ENCODE measurements at regions not wholly inside any gene's neighbourhood (a gene's known extent, or its start where the extent isn't known, plus 50 kb on each side); places are given as distances from the start of the nearest gene placed in this dataset.

DNA sequence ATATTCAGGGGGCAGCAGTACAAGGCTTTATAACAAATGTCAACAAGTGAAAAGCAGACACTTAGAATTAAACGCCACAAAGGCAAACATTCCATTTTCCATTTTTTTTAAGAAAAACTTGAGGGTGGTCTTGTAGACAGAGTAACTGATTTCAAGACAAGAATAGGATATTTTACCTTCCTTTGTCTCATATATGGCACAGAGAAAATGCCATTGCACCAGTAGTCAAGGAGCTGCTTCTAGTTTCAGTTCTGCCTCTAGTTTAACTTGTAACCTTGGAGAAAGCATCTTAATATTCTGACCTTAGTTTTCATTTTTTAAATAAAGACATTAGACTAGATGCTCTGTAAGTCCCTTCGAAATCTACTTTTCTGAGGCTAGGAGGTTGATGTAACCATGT lies 355.3 kb upstream of the KCNN2 start:
- TF ChIP-seq, protein P1, sequence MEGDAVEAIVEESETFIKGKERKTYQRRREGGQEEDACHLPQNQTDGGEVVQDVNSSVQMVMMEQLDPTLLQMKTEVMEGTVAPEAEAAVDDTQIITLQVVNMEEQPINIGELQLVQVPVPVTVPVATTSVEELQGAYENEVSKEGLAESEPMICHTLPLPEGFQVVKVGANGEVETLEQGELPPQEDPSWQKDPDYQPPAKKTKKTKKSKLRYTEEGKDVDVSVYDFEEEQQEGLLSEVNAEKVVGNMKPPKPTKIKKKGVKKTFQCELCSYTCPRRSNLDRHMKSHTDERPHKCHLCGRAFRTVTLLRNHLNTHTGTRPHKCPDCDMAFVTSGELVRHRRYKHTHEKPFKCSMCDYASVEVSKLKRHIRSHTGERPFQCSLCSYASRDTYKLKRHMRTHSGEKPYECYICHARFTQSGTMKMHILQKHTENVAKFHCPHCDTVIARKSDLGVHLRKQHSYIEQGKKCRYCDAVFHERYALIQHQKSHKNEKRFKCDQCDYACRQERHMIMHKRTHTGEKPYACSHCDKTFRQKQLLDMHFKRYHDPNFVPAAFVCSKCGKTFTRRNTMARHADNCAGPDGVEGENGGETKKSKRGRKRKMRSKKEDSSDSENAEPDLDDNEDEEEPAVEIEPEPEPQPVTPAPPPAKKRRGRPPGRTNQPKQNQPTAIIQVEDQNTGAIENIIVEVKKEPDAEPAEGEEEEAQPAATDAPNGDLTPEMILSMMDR (IDR thresholded peaks at IDR 0.05; ENCODE audit: insufficient read depth, low read depth, low read length), result no peak
- H3K4me3 ChIP-seq (ENCODE audit: low read depth, low read length), result no peak overlapping the region
- no peak for DNase-seq (ENCODE audit: low read depth)

DNA sequence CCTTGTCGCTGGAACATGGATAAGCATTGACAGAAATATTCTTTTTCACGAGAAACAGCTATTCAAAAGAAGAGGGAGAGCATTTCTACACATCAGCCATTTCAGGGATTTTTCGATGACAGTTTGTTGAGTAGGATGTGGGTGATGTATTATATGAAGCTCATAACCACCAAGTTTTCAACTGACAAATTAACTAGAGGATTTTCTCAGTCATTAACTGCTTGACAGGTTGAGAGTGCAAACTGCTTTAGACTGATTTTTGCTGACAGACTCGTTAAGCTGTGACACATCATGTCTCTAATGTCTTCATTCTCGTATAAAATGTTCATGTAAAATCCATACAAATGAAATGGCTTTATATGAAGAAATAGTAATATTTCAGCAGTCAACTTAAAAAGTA lies 354.2 kb upstream of the KCNN2 start:
- H3K4me3 ChIP-seq (ENCODE audit: low read depth, low read length), result no peak overlapping the region
- TF ChIP-seq, protein P1 (IDR thresholded peaks at IDR 0.05; ENCODE audit: insufficient read depth, low read depth, low read length), result no peak
- no peak for DNase-seq (ENCODE audit: low read depth)

DNA sequence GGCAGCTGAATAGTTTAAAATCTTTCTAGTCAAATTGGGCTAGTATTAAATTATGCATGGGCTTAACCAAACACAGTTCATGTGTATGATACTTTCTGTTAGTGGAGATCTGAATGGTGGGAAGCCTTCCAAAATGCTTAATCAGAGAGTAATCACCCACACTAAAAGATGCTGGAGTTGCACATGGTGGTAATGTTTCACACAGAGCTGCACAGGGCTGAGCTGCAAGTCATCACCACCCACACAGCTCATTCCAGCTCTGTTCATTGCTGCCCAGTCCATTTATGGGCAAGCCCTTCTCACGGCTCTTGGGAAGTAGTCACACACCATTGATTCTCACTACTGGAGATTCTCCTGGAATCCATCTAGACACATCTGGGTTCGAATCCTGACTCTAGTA lies 351.5 kb upstream of the KCNN2 start:
- DNase-seq (ENCODE audit: low read depth), result peak; percentile 0
- TF ChIP-seq, protein P1 (IDR thresholded peaks at IDR 0.05; ENCODE audit: insufficient read depth, low read depth, low read length), result no peak
- H3K4me3 ChIP-seq (ENCODE audit: low read depth, low read length), result no peak overlapping the region

DNA sequence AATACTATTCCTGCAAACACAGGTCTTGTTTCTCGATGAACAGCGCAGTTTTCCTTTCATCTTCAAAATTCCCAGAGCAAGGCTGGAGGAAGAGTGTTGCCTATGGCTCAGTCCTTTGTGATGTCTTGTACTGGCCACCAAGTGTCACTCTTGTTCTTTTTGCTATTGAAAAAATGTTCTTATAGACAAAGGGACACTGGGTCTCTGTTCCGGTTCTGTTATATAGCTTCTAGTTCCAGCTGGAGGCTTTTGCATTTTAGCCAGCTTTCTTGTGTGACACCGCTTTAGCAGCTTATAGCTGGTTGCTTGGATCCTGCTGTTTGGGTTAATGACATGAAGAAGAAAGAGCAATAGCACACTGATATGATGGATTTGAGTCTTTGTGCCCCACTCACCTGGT lies 343.7 kb upstream of the KCNN2 start:
- no peak overlapping the region for H3K4me3 ChIP-seq (ENCODE audit: low read depth, low read length)
- TF ChIP-seq, protein P1 (IDR thresholded peaks at IDR 0.05; ENCODE audit: insufficient read depth, low read depth, low read length), result peak; percentile 16
- no peak for DNase-seq (ENCODE audit: low read depth)

DNA sequence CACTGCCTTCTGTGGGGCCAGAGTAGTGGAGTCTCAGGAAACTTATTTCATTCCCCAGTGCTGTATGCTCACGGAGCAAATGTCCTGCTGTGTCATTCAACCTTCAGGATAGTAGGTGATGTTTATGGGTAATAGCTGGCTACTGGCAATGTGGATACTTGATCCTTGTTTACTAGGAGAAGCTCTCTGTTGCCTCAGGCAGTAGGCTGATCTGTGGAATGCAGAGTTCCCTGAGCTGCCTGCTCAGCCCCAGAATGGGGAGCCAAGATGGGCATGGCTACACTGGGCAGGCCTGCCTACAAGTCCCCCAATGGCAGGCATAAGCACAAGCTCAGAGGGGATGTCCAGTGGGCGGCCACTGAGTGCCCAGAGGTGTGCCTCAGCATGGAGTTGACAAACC lies 323.1 kb upstream of the KCNN2 start:
- no peak for DNase-seq (ENCODE audit: low read depth)
- TF ChIP-seq, protein P1 (IDR thresholded peaks at IDR 0.05; ENCODE audit: insufficient read depth, low read depth, low read length), result no peak

DNA sequence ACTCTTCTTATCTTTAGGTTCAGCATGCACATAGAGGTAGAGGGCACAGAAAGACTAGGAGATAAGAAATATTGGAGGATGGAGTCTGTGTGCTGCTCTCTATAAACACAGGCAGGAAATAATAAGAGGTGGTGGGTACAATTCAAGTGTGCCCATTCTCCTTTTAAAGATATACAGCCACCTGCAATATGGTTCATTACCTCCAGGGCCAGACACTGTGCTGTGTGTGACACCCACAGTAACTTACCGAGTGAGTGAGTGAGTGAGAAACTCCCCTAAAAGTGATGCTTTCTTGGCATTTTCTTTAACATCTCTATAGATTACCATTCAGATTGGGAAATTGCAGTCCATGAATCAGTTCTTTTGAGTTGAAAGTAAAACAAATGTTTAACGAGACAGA lies 311.8 kb upstream of the KCNN2 start:
- DNase-seq (ENCODE audit: low read depth), result no peak
- H3K4me3 ChIP-seq (ENCODE audit: low read depth, low read length), result no peak overlapping the region
- TF ChIP-seq, protein P1 (IDR thresholded peaks at IDR 0.05; ENCODE audit: insufficient read depth, low read depth, low read length), result no peak

More for the DNA sequence above, 323.1 kb upstream of the KCNN2 start:
- no peak overlapping the region for H3K4me3 ChIP-seq (ENCODE audit: low read depth, low read length)

DNA sequence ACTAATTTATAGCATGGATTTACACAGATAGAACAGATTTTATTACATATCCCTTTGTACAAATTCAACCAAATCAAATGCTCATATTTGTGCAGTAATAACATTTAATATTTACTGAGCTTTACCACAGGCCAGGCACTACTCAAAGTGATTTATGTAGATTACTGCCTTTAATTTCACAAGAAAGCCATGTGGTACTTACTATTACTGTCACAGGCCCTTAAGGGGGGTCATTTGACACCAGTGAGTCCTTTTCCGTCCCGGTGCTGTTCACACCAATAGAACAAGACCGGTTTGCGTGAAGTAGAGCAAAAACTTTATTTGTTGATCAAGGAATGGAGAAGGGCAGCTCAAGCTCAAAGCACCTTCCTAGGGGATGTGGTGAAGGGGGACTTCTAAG lies 308.5 kb upstream of the KCNN2 start:
- DNase-seq (ENCODE audit: low read depth), result no peak
- TF ChIP-seq, protein P1 (IDR thresholded peaks at IDR 0.05; ENCODE audit: insufficient read depth, low read depth, low read length), result no peak
- no peak overlapping the region for H3K4me3 ChIP-seq (ENCODE audit: low read depth, low read length)
